GM21515 (cell line): ENCODE measurements at regions not wholly inside any gene's neighbourhood (a gene's known extent, or its start where the extent isn't known, plus 50 kb on each side); places are given as distances from the start of the nearest gene placed in this dataset.
"Not testable (repeated sequence)": the region's sequence is repeated elsewhere in the genome, so short reads cannot be mapped to it uniquely, and the experiment has no call there.

Source experiments
- ATAC-seq: cut with Tn5 transposase; IDR thresholded peaks from one replicate; pipeline ENCODE4 v1.9.1; 2021; ENCODE audit not compliant: unreplicated experiment

- no peak for ATAC-seq
Measured at GRCh38 chr13:88656751-88657150, 985.6 kb downstream of the SLITRK5 start.

GRCh38 chr13:88670509-88670908 lies 999.3 kb downstream of the SLITRK5 start:
- no peak for ATAC-seq

GRCh38 chr13:88674841-88675240 lies 1003.7 kb downstream of the SLITRK5 start:
- no peak for ATAC-seq

GRCh38 chr13:88675347-88675996 lies 1004.3 kb downstream of the SLITRK5 start:
- no peak for ATAC-seq

- ATAC-seq: no peak
Measured at GRCh38 chr13:88676016-88676415, 1004.8 kb downstream of the SLITRK5 start.

- ATAC-seq: no peak
Measured at GRCh38 chr13:88685459-88685858, 1014.3 kb downstream of the SLITRK5 start.

GRCh38 chr13:88701551-88701950 lies 1030.4 kb downstream of the SLITRK5 start:
- no peak for ATAC-seq

GRCh38 chr13:88704600-88705275 lies 1033.6 kb downstream of the SLITRK5 start:
- no peak for ATAC-seq

- no peak for ATAC-seq
Measured at GRCh38 chr13:88707646-88708045, 1036.5 kb downstream of the SLITRK5 start.

- ATAC-seq: no peak
Measured at GRCh38 chr13:88717946-88718345, 1046.8 kb downstream of the SLITRK5 start.

GRCh38 chr13:88718781-88719180 lies 1047.6 kb downstream of the SLITRK5 start:
- ATAC-seq: no peak

- no peak for ATAC-seq
Measured at GRCh38 chr13:88726075-88726474, 1054.9 kb downstream of the SLITRK5 start.

GRCh38 chr13:88727236-88727635 lies 1056.1 kb downstream of the SLITRK5 start:
- not testable (repeated sequence) for ATAC-seq

- ATAC-seq: no peak
Measured at GRCh38 chr13:88729605-88730004, 1058.4 kb downstream of the SLITRK5 start.

GRCh38 chr13:88736026-88736425 lies 1064.9 kb downstream of the SLITRK5 start:
- ATAC-seq: no peak

GRCh38 chr13:88739195-88739594 lies 1068.0 kb downstream of the SLITRK5 start:
- no peak for ATAC-seq

GRCh38 chr13:88744289-88744688 lies 1073.1 kb downstream of the SLITRK5 start:
- no peak for ATAC-seq

- ATAC-seq: no peak
Measured at GRCh38 chr13:88745011-88745410, 1073.8 kb downstream of the SLITRK5 start.

- no peak for ATAC-seq
Measured at GRCh38 chr13:88752041-88752440, 1080.9 kb downstream of the SLITRK5 start.

- no peak for ATAC-seq
Measured at GRCh38 chr13:88754141-88754540, 1083.0 kb downstream of the SLITRK5 start.

- no peak for ATAC-seq
Measured at GRCh38 chr13:88761145-88761544, 1090.0 kb downstream of the SLITRK5 start.

GRCh38 chr13:88764103-88764502 lies 1092.9 kb downstream of the SLITRK5 start:
- no peak for ATAC-seq

GRCh38 chr13:88800505-88800904 lies 1129.3 kb downstream of the SLITRK5 start:
- no peak for ATAC-seq
